HG03175 (cell line): ENCODE measurements at regions not wholly inside any gene's neighbourhood (a gene's known extent, or its start where the extent isn't known, plus 50 kb on each side); places are given as distances from the start of the nearest gene placed in this dataset.

Experiments
- ATAC-seq: cut with Tn5 transposase; IDR thresholded peaks from one replicate; pipeline ENCODE4 v1.9.1; 2021; ENCODE audit warnings: mild to moderate bottlenecking, moderate library complexity; ENCODE audit not compliant: unreplicated experiment

DNA sequence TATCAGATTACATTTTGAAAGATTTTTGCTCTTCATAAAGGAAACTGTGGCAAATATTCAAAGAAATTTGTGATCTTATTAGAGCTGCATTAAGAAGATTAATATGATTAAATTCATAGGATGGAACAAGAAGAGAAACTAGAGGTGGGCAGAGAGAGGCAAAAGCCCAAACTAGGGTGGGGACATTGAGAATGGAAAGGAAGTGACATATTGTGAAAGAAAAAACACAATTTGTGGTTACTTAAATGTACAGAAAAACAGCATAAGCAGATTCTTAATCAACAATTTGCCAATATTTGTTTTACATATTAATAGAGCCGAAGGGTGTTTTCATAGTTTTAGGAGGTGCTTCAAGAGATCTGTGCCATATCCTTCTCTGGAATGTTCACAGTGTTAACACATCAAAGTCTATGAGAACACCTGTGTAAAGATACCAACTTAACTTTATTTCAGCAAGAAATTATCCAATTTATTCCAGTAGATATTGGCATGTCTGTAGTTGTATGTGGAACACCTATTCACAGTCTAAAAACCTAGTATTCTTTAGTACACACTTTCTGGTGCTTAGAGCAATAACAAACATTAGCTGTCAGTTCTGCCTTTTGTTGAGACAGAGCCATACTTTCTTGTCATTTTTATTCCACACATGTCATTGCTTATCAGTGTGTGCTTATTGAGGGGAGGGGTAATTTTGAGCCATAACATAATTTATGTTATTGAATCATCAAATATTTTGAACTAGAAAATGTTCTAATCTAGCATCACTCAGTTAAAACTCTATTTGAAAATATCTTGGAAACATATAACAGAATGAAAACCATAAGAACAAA lies 401.5 kb downstream of the PTPRC start:
- no peak for ATAC-seq

GRCh38 chr1:199041173-199041914 lies 402.5 kb downstream of the PTPRC start:
- ATAC-seq = peak; percentile 98

- no peak for ATAC-seq
Observed at GRCh38 chr1:199042193-199042592, 403.4 kb downstream of the PTPRC start.

DNA sequence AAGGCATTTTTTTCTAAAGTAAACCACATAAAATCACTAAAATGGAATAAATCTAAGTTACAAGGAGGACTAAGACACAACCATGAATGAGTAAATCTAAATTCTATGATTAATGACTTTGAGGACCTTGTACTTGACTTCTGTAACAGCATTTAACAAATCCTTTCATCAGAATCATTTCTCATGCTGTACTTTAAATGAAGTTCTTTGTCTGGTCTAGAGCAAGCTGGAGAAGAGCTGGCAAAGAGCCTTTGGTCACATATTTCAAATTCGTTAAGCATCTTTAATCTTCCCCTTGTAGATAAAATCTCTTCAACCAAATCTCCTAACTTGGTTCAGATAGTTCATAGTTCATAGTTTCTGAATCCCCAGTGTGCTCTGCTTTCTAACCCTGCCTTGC lies 405.4 kb downstream of the PTPRC start:
- no peak for ATAC-seq

- ATAC-seq = no peak
Observed at GRCh38 chr1:199046618-199047017, 407.8 kb downstream of the PTPRC start.

GRCh38 chr1:199054694-199055093 lies 415.9 kb downstream of the PTPRC start:
- no peak for ATAC-seq

- no peak for ATAC-seq
Observed at GRCh38 chr1:199057322-199057721, 418.5 kb downstream of the PTPRC start.

GRCh38 chr1:199058281-199058680 lies 419.4 kb downstream of the PTPRC start:
- ATAC-seq = no peak

DNA sequence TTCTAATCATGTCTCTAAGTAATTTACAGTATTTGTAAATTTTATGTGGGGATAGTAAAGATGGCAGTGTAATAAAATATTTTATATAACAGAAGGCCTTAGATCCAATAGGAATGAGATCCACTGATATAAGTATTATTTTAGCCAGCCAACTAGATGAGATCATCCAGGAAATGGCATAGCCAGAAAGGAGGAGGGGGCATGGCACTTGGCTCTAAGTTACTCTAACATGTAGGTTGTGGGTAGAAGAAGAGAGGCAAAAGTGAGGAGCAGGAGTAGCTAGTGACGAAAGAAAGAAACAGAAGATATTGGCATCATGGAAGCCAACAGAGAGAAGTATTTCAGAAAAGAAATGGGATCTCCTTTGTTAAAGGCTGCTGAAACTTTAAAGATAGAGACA lies 426.1 kb downstream of the PTPRC start:
- ATAC-seq = no peak

GRCh38 chr1:199067483-199067882 lies 428.6 kb downstream of the PTPRC start:
- ATAC-seq = peak; percentile 94

GRCh38 chr1:199071080-199071479 lies 432.2 kb downstream of the PTPRC start:
- no peak for ATAC-seq

GRCh38 chr1:199073166-199073565 lies 434.3 kb downstream of the PTPRC start:
- no peak for ATAC-seq

- no peak for ATAC-seq
Observed at GRCh38 chr1:199075792-199076191, 437.0 kb downstream of the PTPRC start.

DNA sequence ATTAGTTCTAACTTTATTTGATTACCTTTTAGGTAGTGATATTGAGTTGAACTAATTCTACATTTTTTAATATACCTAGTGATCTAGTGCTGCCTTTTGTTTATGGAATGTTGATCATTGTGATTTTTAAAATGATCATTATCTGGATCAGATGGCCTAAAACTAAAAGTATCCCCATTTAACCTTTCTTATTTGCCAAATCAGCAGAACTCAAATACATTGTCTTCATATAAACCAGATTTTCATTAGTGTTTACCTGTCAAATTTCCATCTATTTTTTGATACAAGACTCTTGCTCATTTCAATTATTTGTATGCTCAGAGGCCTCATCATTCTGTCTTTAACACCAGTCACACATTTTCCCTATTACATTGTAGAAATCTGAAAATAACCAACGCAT lies 441.2 kb downstream of the PTPRC start:
- ATAC-seq = no peak

- ATAC-seq = no peak
Observed at GRCh38 chr1:199081739-199082138, 442.9 kb downstream of the PTPRC start.

GRCh38 chr1:199082778-199083389 lies 444.0 kb downstream of the PTPRC start:
- no peak for ATAC-seq

DNA sequence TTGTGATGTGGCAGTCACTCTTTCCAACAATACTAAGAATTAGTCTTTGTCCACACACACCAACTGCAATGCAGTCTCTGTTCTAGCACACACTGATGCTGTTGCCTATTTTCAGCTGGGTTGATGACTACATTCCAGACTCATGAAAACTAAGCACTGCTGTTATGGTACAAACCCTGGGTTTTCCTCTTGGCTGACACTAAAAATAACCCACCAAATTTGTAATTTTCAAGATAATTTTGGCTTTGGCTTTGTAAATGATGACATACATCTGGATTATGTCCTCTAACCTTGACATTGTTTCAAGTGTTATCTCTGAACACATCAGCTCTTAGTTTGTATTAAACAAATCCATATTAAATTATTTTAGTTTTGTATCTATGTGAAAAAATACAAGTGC lies 444.8 kb downstream of the PTPRC start:
- no peak for ATAC-seq

DNA sequence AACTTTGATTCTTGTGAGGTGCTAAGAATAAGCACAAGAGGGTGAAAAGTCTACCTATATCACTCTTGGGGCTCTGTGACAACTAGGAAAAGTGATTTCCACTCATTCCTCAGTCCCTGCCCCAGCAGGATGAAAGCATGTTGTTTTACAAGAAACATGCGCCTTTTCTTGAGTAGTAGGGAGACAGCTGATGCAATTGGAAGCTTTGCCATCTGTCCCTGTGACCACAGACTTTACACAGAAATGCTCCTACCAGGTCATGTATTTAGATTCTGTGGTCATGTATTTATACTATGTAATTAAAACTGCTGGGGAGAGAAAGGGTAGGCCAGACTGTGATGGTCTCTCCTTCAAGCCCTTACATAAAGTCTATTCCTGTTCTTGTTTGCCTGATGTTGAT lies 445.5 kb downstream of the PTPRC start:
- ATAC-seq = no peak

- no peak for ATAC-seq
Observed at GRCh38 chr1:199085903-199086302, 447.1 kb downstream of the PTPRC start.

DNA sequence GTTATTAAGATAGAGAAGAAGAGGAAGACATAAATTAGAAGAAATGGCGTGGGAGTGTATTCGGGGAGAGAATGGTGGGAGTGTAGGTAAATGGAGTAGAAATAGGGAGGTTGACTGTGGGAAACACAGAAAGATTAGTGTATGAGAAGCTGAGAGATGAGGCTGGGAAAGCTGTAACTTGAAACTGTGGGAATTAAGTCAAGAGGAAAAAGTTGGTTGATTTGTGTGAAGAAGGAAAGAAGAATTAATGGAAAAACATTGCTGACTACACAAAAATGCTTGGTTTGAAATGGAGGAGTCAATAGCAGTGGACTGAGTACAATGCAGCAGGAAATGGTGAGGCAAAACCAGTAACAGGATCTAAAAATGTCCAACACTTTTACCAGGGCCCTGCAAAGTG lies 448.3 kb downstream of the PTPRC start:
- ATAC-seq = no peak

GRCh38 chr1:199089393-199090122 lies 450.7 kb downstream of the PTPRC start:
- peak; percentile 91 for ATAC-seq
